DND-41 (cell line): ENCODE measurements at regions not wholly inside any gene's neighbourhood (a gene's known extent, or its start where the extent isn't known, plus 50 kb on each side); places are given as distances from the start of the nearest gene placed in this dataset.
A peak's percentile ranks its signal among the peaks of the same experiment; 100 is the strongest.

Experiments
- ATAC-seq: fragments of 200-7000 bp; cut with Tn5 transposase; 3 replicates; pipeline ENCODE4 v1.9.1; 2021; ENCODE audit warnings: low read depth; ENCODE audit not compliant: insufficient read depth
- DNase-seq: peaks from one replicate; pipeline ENCODE4 v3.0.0-alpha.2; 2020
- H2AFZ ChIP-seq: 2 replicates; pipeline ENCODE4 v1.6.0; 2012; ENCODE audit warnings: low read depth, low read length
- H3K27ac ChIP-seq: 2 replicates; pipeline ENCODE4 v1.5.1; 2012; ENCODE audit warnings: low read length, inconsistent platforms
- H3K27me3 ChIP-seq: fragments of 200-600 bp; sonication (generic); 2 replicates; pipeline ENCODE4 v1.6.0; 2012; ENCODE audit warnings: low read length, mild to moderate bottlenecking, inconsistent platforms; ENCODE audit not compliant: insufficient read depth, poor library complexity
- H3K36me3 ChIP-seq: 2 replicates; pipeline ENCODE4 v1.5.1; 2012; ENCODE audit warnings: low read length, inconsistent platforms; ENCODE audit not compliant: insufficient read depth
- H3K4me1 ChIP-seq: 2 replicates; pipeline ENCODE4 v1.5.1; 2012; ENCODE audit warnings: mild to moderate bottlenecking, low read length; ENCODE audit not compliant: insufficient read depth
- H3K4me2 ChIP-seq: 2 replicates; pipeline ENCODE4 v1.6.0; 2012; ENCODE audit warnings: mild to moderate bottlenecking, moderate library complexity, low read length, inconsistent platforms; ENCODE audit not compliant: insufficient read depth
- H3K4me3 ChIP-seq, 2 experiments: fragments of 200-600 bp in 1 of 2; shearing (Covaris generic) in 1 of 2; 2 replicates each; pipeline ENCODE4 v1.5.1; 2012 to 2016; ENCODE audit warnings: inconsistent platforms in 2 of 2, low read length in 2 of 2, mild to moderate bottlenecking in 2 of 2, low read depth in 1 of 2, moderate library complexity in 1 of 2
- H3K79me2 ChIP-seq: 2 replicates; pipeline ENCODE4 v1.6.0; 2012; ENCODE audit warnings: low read length, inconsistent platforms; ENCODE audit not compliant: insufficient read depth
- H3K9ac ChIP-seq: 2 replicates; pipeline ENCODE4 v1.6.0; 2012; ENCODE audit warnings: low read depth, mild to moderate bottlenecking, inconsistent platforms, low read length, moderate library complexity
- H3K9me3 ChIP-seq: 2 replicates; pipeline ENCODE4 v1.5.1; 2012; ENCODE audit warnings: low read length, moderate library complexity, mild to moderate bottlenecking, inconsistent platforms; ENCODE audit not compliant: insufficient read depth, severe bottlenecking
- H4K20me1 ChIP-seq: 2 replicates; pipeline ENCODE4 v1.6.0; 2012; ENCODE audit warnings: low read length; ENCODE audit not compliant: insufficient read depth
- EZH2 ChIP-seq: IDR thresholded peaks from 3 replicates; pipeline ENCODE4 v1.6.1; 2012; ENCODE audit warnings: borderline replicate concordance, low read depth, mild to moderate bottlenecking, moderate library complexity, low read length, inconsistent platforms; ENCODE audit not compliant: severe bottlenecking
- TF ChIP-seq, protein P1 (sequence below): IDR thresholded peaks from 2 replicates; pipeline ENCODE4 v1.5.1; 2012; ENCODE audit warnings: borderline replicate concordance, low read length, moderate library complexity, mild to moderate bottlenecking; ENCODE audit not compliant: poor library complexity, severe bottlenecking; ENCODE audit errors: extremely low read depth

DNA sequence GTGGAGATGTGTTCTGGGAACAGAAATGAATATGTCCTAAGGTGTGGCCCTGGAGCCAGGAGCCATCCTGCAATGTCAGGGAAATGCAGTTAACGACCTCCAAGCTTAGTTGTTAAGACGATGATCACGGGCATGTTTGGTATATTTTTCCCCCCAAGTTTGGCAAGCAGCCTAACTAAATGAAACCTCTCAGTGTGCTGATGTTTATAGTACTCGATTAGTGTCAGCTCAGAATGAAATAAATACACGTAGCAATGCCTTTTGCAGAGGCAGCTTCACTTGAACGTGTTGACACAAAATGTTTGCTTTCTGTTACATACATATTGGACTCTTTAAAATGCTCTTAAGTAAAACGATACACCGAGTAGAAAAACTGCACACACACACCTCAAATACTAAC, 76.2 kb upstream of the OLIG3 start:
- Histone ChIP-seq H3K4me3 (no peak overlapping the region), H3K27ac (0 out of 2 replicates have a peak overlapping the region, but pooled peaks have one; percentile 13), H3K79me2 (peaks cover 11% of the 10 kb centered on the region; the same call in 1 of the 2 replicates), H3K4me1 (peaks cover 49% of the 10 kb centered on the region), H3K9ac (no peak overlapping the region), H4K20me1 (no peaks in the 10 kb centered on the region), H3K4me2 (no peak overlapping the region), H2AFZ (no peak overlapping the region), H3K27me3 (no peaks in the 10 kb centered on the region), H3K9me3 (no peaks in the 10 kb centered on the region), H3K36me3 (0 out of 2 replicates have a peak, but pooled peaks cover 3% of the 10 kb centered on the region)
- no peak for DNase-seq
- TF ChIP-seq EZH2, result no peak
- TF ChIP-seq, protein P1, sequence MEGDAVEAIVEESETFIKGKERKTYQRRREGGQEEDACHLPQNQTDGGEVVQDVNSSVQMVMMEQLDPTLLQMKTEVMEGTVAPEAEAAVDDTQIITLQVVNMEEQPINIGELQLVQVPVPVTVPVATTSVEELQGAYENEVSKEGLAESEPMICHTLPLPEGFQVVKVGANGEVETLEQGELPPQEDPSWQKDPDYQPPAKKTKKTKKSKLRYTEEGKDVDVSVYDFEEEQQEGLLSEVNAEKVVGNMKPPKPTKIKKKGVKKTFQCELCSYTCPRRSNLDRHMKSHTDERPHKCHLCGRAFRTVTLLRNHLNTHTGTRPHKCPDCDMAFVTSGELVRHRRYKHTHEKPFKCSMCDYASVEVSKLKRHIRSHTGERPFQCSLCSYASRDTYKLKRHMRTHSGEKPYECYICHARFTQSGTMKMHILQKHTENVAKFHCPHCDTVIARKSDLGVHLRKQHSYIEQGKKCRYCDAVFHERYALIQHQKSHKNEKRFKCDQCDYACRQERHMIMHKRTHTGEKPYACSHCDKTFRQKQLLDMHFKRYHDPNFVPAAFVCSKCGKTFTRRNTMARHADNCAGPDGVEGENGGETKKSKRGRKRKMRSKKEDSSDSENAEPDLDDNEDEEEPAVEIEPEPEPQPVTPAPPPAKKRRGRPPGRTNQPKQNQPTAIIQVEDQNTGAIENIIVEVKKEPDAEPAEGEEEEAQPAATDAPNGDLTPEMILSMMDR, result no peak
- no peak for ATAC-seq

DNA sequence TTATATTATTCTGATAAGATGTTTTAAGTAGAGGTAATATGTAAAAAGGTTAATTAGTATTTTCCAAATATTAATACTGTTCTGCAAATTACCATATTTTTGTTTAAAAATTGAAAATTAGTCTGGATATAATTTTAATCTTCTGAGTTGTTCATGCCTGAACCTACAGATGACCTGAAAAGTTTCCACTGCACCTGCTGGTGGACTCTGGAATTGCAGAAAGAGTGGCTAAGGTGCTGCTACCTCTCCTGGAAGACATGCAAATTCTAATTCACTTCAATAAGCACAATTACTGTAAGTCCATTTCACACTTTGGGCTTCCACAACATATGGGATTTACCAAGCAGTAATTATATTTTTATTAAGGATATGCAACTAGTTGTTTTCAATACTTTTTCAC, 77.7 kb upstream of the OLIG3 start:
- peak; percentile 65 for DNase-seq
- TF ChIP-seq, protein P1, result peak; percentile 69
- TF ChIP-seq EZH2, result no peak

DNA sequence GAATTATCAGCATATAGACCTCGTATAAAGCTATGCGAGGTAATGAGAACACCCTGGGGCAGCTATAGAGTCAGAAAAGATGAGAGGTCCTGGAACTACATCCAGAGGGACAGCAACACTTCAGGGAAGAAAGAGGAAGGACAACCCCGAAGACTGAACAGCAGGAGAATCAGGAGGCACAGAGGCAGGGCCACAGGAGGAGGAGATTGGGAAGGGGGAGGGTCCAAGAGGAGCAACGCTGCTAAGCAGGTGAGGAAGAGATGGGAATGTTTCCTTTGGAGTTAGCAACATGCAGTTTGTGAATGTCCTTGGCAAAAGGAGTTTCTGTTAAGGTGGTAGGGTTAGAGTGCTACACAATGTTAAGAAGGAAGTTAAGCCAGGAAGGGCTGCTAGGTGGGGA, 79.5 kb upstream of the OLIG3 start:
- no peak overlapping the region for H3K4me3 ChIP-seq
- H3K4me1 ChIP-seq, result peaks cover 21% of the 10 kb centered on the region
- H3K79me2 ChIP-seq, result peaks cover 8% of the 10 kb centered on the region; the same call in 1 of the 2 replicates
- H3K9ac ChIP-seq, result no peak overlapping the region
- no peaks in the 10 kb centered on the region for H3K9me3 ChIP-seq
- H3K27me3 ChIP-seq, result no peaks in the 10 kb centered on the region
- H3K4me2 ChIP-seq, result no peak overlapping the region
- no peak overlapping the region for H2AFZ ChIP-seq
- 0 out of 2 replicates have a peak, but pooled peaks cover 3% of the 10 kb centered on the region for H3K36me3 ChIP-seq
- ATAC-seq (no peak), DNase-seq (no peak)
- no peak overlapping the region for H3K27ac ChIP-seq
- TF ChIP-seq, protein P1, result no peak
- TF ChIP-seq EZH2, result no peak
- H4K20me1 ChIP-seq, result no peaks in the 10 kb centered on the region

More for the DNA sequence above, 77.7 kb upstream of the OLIG3 start:
- Histone ChIP-seq H3K4me1 (peaks cover 39% of the 10 kb centered on the region), H3K9ac (no peak overlapping the region), H4K20me1 (no peaks in the 10 kb centered on the region), H3K4me2 (no peak overlapping the region), H3K9me3 (no peaks in the 10 kb centered on the region), H3K27me3 (no peaks in the 10 kb centered on the region), H3K36me3 (0 out of 2 replicates have a peak, but pooled peaks cover 3% of the 10 kb centered on the region), H3K4me3 (no peak overlapping the region), H3K27ac (no peak overlapping the region), H3K79me2 (peaks cover 11% of the 10 kb centered on the region; the same call in 1 of the 2 replicates), H2AFZ (no peak overlapping the region)
- no peak for ATAC-seq

GRCh38 chr6:137579612-137580011, 85.4 kb upstream of the OLIG3 start:
- H4K20me1 ChIP-seq, result no peaks in the 10 kb centered on the region
- H3K27me3 ChIP-seq, result no peaks in the 10 kb centered on the region
- H3K4me3 ChIP-seq, result no peak overlapping the region
- no peak overlapping the region for H2AFZ ChIP-seq
- no peak overlapping the region for H3K9ac ChIP-seq
- no peaks in the 10 kb centered on the region for H3K79me2 ChIP-seq
- TF ChIP-seq EZH2, result no peak
- no peaks in the 10 kb centered on the region for H3K4me1 ChIP-seq
- no peaks in the 10 kb centered on the region for H3K36me3 ChIP-seq
- no peaks in the 10 kb centered on the region for H3K9me3 ChIP-seq
- ATAC-seq (no peak), DNase-seq (no peak)
- H3K27ac ChIP-seq, result no peak overlapping the region
- H3K4me2 ChIP-seq, result no peak overlapping the region
